SK-N-SH (cell line): ENCODE measurements at regions not wholly inside any gene's neighbourhood (a gene's known extent, or its start where the extent isn't known, plus 50 kb on each side); places are given as distances from the start of the nearest gene placed in this dataset.

Experiments
- CTCF ChIA-PET: fragments of 300-600, 350-600 bp; formaldehyde crosslinking; extraction: SDS; loops from one replicate; lab custom pipeline; 2021; lab: Yijun Ruan, JAX
- POLR2A ChIA-PET: fragments of 350-600 bp; sonication (Branson Sonifier 250); formaldehyde crosslinking; extraction: SDS; loops from one replicate; lab custom pipeline; 2020; ENCODE audit warnings: antibody characterized with exemption, inconsistent platforms; lab: Yijun Ruan, JAX
- DNase-seq: peaks from one replicate; pipeline ENCODE4 v3.0.0; 2012
- H2AFZ ChIP-seq: fragments of 200-600 bp; sonication (generic); 2 replicates; pipeline ENCODE4 v1.8.1; 2016; ENCODE audit warnings: antibody characterized with exemption, mild to moderate bottlenecking, low read depth
- H3F3A ChIP-seq: fragments of 200-600 bp; sonication (generic); replicated peaks from 2 replicates; pipeline ENCODE3; 2016; ENCODE audit warnings: antibody characterized with exemption, mild to moderate bottlenecking; ENCODE audit not compliant: insufficient read depth
- H3K27ac ChIP-seq, 2 experiments: fragments of 200-500 bp in 1 of 2; fragments of 200-600 bp in 1 of 2; sonication (Bioruptor generic) in 1 of 2; sonication (generic), shearing (Covaris generic) in 1 of 2; 2 replicates each; pipeline versions ENCODE4 v1.5.1 to v1.6.1; 2014 to 2016; ENCODE audit warnings: low read depth in 2 of 2, inconsistent platforms in 1 of 2, low read length in 1 of 2, mild to moderate bottlenecking in 1 of 2, mixed read lengths in 1 of 2
- H3K27me3 ChIP-seq: fragments of 200-600 bp; sonication (generic), shearing (Covaris generic); 2 replicates; pipeline ENCODE4 v1.6.1; 2016; ENCODE audit warnings: mixed run types; ENCODE audit not compliant: insufficient read depth
- H3K36me3 ChIP-seq, 2 experiments: fragments of 200-500 bp in 1 of 2; fragments of 200-600 bp in 1 of 2; sonication (Bioruptor generic) in 1 of 2; sonication (generic) in 1 of 2; replicated peaks in 1 of 2; 2 replicates each; pipeline versions ENCODE3 to v1.5.1; 2014 to 2016; ENCODE audit warnings: low read length in 1 of 2, mild to moderate bottlenecking in 1 of 2; ENCODE audit not compliant: insufficient read depth in 2 of 2, control insufficient read depth in 1 of 2
- H3K4me1 ChIP-seq, 2 experiments: fragments of 200-500 bp in 1 of 2; fragments of 200-600 bp in 1 of 2; sonication (Bioruptor generic) in 1 of 2; sonication (generic), shearing (Covaris generic) in 1 of 2; 2 replicates each; pipeline versions ENCODE4 v1.5.1 to v1.6.1; 2014 to 2016; ENCODE audit warnings: low read depth in 1 of 2, low read length in 1 of 2, mixed run types in 1 of 2; ENCODE audit not compliant: insufficient read depth in 2 of 2, control insufficient read depth in 1 of 2
- H3K4me2 ChIP-seq: fragments of 200-600 bp; sonication (generic), shearing (Covaris generic); 2 replicates; pipeline ENCODE4 v1.6.1; 2017; ENCODE audit warnings: mixed run types
- H3K4me3 ChIP-seq, 2 experiments: fragments of 200-500 bp in 1 of 2; fragments of 200-600 bp in 1 of 2; sonication (Bioruptor generic) in 1 of 2; sonication (generic), shearing (Covaris generic) in 1 of 2; 2 replicates each; pipeline versions ENCODE4 v1.5.1 to v1.8.1; 2014 to 2016; ENCODE audit warnings: low read depth in 2 of 2, inconsistent platforms in 1 of 2, low read length in 1 of 2, mild to moderate bottlenecking in 1 of 2, mixed read lengths in 1 of 2, moderate library complexity in 1 of 2
- H3K79me2 ChIP-seq: fragments of 200-600 bp; sonication (generic); 2 replicates; pipeline ENCODE4 v1.8.1; 2017; ENCODE audit warnings: mild to moderate bottlenecking; ENCODE audit not compliant: insufficient read depth
- H3K9ac ChIP-seq: fragments of 200-600 bp; sonication (generic); 2 replicates; pipeline ENCODE4 v1.6.1; 2017; ENCODE audit warnings: mixed run types
- H3K9me2 ChIP-seq: fragments of 200-600 bp; sonication (generic); 2 replicates; pipeline ENCODE4 v1.6.1; 2017; ENCODE audit warnings: mixed run types
- H3K9me3 ChIP-seq: fragments of 200-600 bp; sonication (generic); 2 replicates; pipeline ENCODE4 v1.6.1; 2017; ENCODE audit warnings: mixed run types, mild to moderate bottlenecking, moderate library complexity
- H4K20me1 ChIP-seq: fragments of 200-600 bp; sonication (generic); 2 replicates; pipeline ENCODE4 v1.6.1; 2017; ENCODE audit warnings: mild to moderate bottlenecking, mixed run types; ENCODE audit not compliant: insufficient read depth
- CHD2 ChIP-seq: fragments of 150-350 bp; IDR thresholded peaks from 2 replicates; pipeline ENCODE4 v1.6.1; 2018; ENCODE audit warnings: low read length; ENCODE audit not compliant: partially characterized antibody
- CTCF ChIP-seq: fragments of 200-600 bp; sonication (generic); IDR thresholded peaks from 2 replicates; pipeline ENCODE4 v1.6.1; 2017; ENCODE audit warnings: antibody characterized with exemption, mild to moderate bottlenecking, moderate library complexity
- ELF1 ChIP-seq: IDR thresholded peaks from 2 replicates; pipeline ENCODE4 v1.4.0; 2012
- FOSL2 ChIP-seq: IDR thresholded peaks from 2 replicates; pipeline ENCODE4 v1.4.0; 2012; ENCODE audit warnings: low read depth, mild to moderate bottlenecking, moderate library complexity, borderline replicate concordance
- FOXJ3 ChIP-seq: sonication (generic); formaldehyde crosslinking; IDR thresholded peaks from 2 replicates; pipeline ENCODE4 v1.5.1; 2020; ENCODE audit warnings: mild to moderate bottlenecking, missing genetic modification reagents
- FOXM1 ChIP-seq: IDR thresholded peaks from 2 replicates; pipeline ENCODE4 v1.4.0; 2012; ENCODE audit warnings: low read depth, mild to moderate bottlenecking
- GABPA ChIP-seq: IDR thresholded peaks from 2 replicates; pipeline ENCODE4 v1.4.0; 2012; ENCODE audit warnings: low read depth, mild to moderate bottlenecking
- MAX ChIP-seq: IDR thresholded peaks from 2 replicates; pipeline ENCODE4 v1.4.0; 2012; ENCODE audit warnings: low read depth
- MEF2A ChIP-seq: IDR thresholded peaks from 2 replicates; pipeline ENCODE4 v1.4.0; 2012; ENCODE audit warnings: low read depth, borderline replicate concordance
- MXI1 ChIP-seq: IDR thresholded peaks from 2 replicates; pipeline ENCODE4 v1.6.1; 2012; ENCODE audit warnings: mild to moderate bottlenecking, low read depth, low read length, improper control_type of control experiment
- PBX3 ChIP-seq: IDR thresholded peaks from 2 replicates; pipeline ENCODE4; 2012
- RCOR1 ChIP-seq: fragments of 150-350 bp; IDR thresholded peaks from 2 replicates; pipeline ENCODE4 v1.6.1; 2017; ENCODE audit warnings: antibody characterized with exemption, low read length
- RFX5 ChIP-seq: IDR thresholded peaks from 2 replicates; pipeline ENCODE4 v1.6.1; 2012; ENCODE audit warnings: mild to moderate bottlenecking, improper control_type of control experiment, low read length
- RXRA ChIP-seq: IDR thresholded peaks from 2 replicates; pipeline ENCODE4 v1.4.0; 2012; ENCODE audit warnings: low read depth, mild to moderate bottlenecking, borderline replicate concordance
- SMC3 ChIP-seq: IDR thresholded peaks from 2 replicates; pipeline ENCODE4 v1.6.1; 2012; ENCODE audit warnings: low read depth, low read length, improper control_type of control experiment
- USF1 ChIP-seq: IDR thresholded peaks from 2 replicates; pipeline ENCODE4 v1.4.0; 2012; ENCODE audit warnings: low read depth, borderline replicate concordance
- USF2 ChIP-seq: fragments of 150-350 bp; IDR thresholded peaks from 2 replicates; pipeline ENCODE4 v1.6.1; 2017; ENCODE audit warnings: antibody characterized with exemption, low read length, low read depth, borderline replicate concordance
- YY1 ChIP-seq: IDR thresholded peaks from 2 replicates; pipeline ENCODE4 v1.4.0; 2012; ENCODE audit warnings: low read depth, mild to moderate bottlenecking
- ZBTB33 ChIP-seq: IDR thresholded peaks from 2 replicates; pipeline ENCODE4 v1.4.0; 2012; ENCODE audit warnings: low read depth, borderline replicate concordance
- WGBS: methylation state at CpG from one replicate; pipeline ENCODE4 v1.1.6; 2017; ENCODE audit warnings: low lambda C conversion rate; 5-methylcytosine and 5-hydroxymethylcytosine counted together

GRCh38 chr21:16590641-16591292 is 861.0 kb downstream of the USP25 start:
- POLR2A ChIA-PET: interaction anchor here (0.6 kb wide), 1 partner anchor 170 kb away, joined by 3 read pairs; no protein-coding TSS in a partner anchor
- no peaks in the 10 kb centered on the region for H3K36me3 ChIP-seq

GRCh38 chr21:16592381-16592780 is 862.6 kb downstream of the USP25 start:
- Histone ChIP-seq H3K4me2 (no peak overlapping the region), H3K4me1 (peaks cover 0 to 17% of the 10 kb centered on the region in 2 experiments; a peak in 2 of 4 replicates), H3K4me3 (no peak overlapping the region), H3K27ac (peak overlapping the region in 1 of 2 experiments; percentile 53; a peak in 2 of 4 replicates), H4K20me1 (no peaks in the 10 kb centered on the region), H3K27me3 (no peaks in the 10 kb centered on the region), H3F3A (no peaks in the 10 kb centered on the region), H3K79me2 (no peaks in the 10 kb centered on the region), H3K9ac (no peak overlapping the region), H3K9me2 (no peaks in the 10 kb centered on the region), H3K9me3 (no peaks in the 10 kb centered on the region), H3K36me3 (no peaks in the 10 kb centered on the region), H2AFZ (no peak overlapping the region)
- DNase-seq: peak; percentile 32
- ChIA-PET POLR2A (interaction anchor here (0.6 kb wide), 1 partner anchor 158 kb away, joined by 3 read pairs; no protein-coding TSS in a partner anchor), CTCF (interaction anchor here (1.3 kb wide), 1 partner anchor 14 kb away, joined by 4 read pairs; no protein-coding TSS in a partner anchor)
- 42% methylated on average over 5 of the region's 5 CpGs for WGBS
- TF ChIP-seq PBX3 (no peak), CTCF (no peak), CHD2 (no peak), ELF1 (no peak), ZBTB33 (no peak), MXI1 (no peak), YY1 (no peak), USF2 (no peak), MAX (no peak), MEF2A (no peak), FOSL2 (no peak), RFX5 (no peak)

More at GRCh38 chr21:16590641-16591292, 861.0 kb downstream of the USP25 start:
- H3K79me2 ChIP-seq: no peaks in the 10 kb centered on the region
- no peak overlapping the region for H3K27ac ChIP-seq
- CTCF ChIA-PET: no interaction called here
- no peak for DNase-seq
- H3K9me2 ChIP-seq: no peaks in the 10 kb centered on the region
- no peak for TF ChIP-seq USF1
- TF ChIP-seq GABPA: no peak
- no peak for TF ChIP-seq FOXM1
- TF ChIP-seq RCOR1: no peak
- TF ChIP-seq SMC3: no peak
- TF ChIP-seq USF2: no peak
- TF ChIP-seq RXRA: no peak
- no peak for TF ChIP-seq FOXJ3 (CRISPR knock-in tag)
- no peak overlapping the region for H2AFZ ChIP-seq
- H3K9ac ChIP-seq: no peak overlapping the region
- H3K4me2 ChIP-seq: no peak overlapping the region
- 86% methylated on average over 5 of the region's 5 CpGs for WGBS
- H3K27me3 ChIP-seq: no peaks in the 10 kb centered on the region
- H4K20me1 ChIP-seq: no peaks in the 10 kb centered on the region
- no peak overlapping the region for H3K4me3 ChIP-seq
- H3K9me3 ChIP-seq: no peaks in the 10 kb centered on the region
- peaks cover 0 to 25% of the 10 kb centered on the region in 2 experiments; a peak in 2 of 4 replicates for H3K4me1 ChIP-seq
- H3F3A ChIP-seq: peaks cover 3% of the 10 kb centered on the region
